Renal cortical epithelial cell (primary cell): ENCODE measurements at regions not wholly inside any gene's neighbourhood (a gene's known extent, or its start where the extent isn't known, plus 50 kb on each side); places are given as distances from the start of the nearest gene placed in this dataset.

ENCODE experiments used
- DNase-seq: peaks from one replicate; pipeline ENCODE4 v3.0.0-alpha.2; 2011; ENCODE audit warnings: low read depth

DNA sequence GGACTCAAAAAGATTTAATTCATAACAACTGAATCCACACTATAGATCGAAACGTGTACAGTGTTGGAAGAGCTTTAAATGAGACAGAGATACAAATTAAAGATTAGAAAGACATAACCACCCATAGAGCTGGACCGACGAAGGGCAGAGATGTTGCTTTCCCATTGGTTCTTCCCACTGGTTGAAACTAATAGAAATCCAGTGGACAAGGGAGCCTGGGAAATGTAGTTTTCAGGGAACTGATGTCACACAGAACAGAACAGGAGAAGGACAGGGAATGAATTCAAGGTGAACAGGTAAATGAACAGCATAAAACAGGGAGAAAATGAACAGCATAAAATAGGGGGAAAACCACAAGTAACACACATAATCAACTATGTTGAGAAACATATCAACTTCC, 328.7 kb downstream of the ZNF621 start:
- DNase-seq = no peak

GRCh38 chr3:40855871-40856270, 331.1 kb downstream of the ZNF621 start:
- no peak for DNase-seq

GRCh38 chr3:40858364-40859115, 333.8 kb downstream of the ZNF621 start:
- DNase-seq = no peak

DNA sequence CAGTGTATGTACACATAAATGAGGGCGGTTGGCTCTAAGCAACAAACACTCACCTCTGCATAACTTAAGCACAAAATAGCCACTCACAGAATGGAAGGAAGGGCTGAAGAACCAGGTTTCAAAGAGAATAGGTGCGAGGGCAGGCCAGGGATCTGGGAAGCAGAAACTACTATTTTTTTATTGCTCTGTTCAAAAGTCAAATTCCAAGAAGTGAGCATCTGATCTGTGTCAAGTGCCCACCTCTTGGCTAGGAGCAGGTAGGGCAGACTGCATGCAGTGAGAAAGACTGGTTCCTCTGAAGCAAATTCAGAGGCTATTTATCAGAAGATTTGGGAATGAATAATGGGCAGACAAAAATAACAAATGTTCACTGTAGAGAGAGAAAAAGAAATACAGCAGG, 336.4 kb upstream of the CTNNB1 start:
- DNase-seq = no peak

DNA sequence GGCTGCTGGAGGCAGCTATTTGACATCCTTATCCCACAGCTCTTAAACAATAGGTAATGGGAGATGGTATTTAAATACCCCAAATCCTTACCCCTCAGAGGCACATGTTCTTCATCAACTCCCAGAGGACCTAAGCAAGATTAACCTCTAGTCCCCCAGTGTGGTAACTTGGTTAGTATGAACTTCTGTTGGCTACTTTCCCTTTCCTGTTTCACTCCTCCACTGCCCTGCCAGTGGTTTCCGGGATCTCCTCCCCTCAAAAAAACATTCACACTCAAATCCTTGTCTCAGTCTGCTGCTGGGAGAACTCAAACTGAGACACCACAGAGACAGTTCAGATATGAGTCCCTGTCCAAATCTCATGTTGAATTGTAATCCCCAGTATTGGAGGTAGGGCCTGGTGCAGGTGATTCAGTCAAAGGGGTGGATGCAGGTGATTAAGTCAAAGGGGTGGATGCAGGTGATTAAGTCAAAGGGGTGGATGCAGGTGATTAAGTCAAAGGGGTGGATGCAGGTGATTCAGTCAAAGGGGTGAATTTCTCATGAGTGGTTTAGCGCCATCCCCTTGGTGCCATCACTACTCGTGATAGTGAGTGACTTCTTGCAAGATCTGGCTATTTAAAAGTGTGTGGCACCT, 335.0 kb upstream of the CTNNB1 start:
- no peak for DNase-seq

- DNase-seq = no peak
Measured at GRCh38 chr3:40864915-40865314, 334.4 kb upstream of the CTNNB1 start.

DNA sequence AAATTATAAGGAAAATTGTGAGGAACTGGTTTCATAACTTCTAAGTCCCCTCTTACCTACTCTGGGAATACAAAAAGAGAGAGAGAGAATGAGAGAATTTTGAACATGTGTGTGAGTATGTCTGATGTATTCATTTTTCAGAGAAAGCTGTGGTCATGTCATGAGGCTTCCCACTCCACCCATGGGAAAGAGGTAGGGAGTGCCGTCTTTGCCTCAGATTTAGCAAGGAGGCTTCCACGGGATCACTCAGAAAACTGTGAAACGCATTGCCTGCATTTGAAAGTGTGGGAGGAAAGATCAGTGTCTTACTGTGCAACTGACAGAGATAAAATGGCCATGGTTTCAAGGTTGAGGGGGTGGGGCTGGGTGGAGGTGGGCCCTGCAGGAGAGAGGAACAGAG, 331.5 kb upstream of the CTNNB1 start:
- DNase-seq = no peak

DNA sequence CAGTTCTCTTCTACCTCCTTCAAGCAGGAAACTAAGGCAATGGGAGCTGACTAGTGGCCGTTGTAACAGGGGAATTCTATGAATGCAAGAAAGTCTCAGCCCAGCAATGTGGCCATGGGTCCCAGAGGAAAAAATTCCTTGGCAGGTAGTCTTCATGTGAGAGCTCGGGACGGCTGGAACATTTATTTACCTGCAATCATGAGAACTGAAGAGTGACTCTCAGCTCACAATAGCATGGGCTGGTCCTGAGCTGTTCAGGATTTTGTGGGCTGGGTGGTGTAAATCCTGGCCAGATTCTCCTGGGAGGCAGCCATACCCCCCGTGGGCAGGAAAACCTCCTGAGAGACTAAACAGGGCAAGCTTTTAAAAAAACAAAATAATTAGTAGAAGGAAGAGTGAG, 330.3 kb upstream of the CTNNB1 start:
- no peak for DNase-seq

- DNase-seq = no peak
Measured at GRCh38 chr3:40869939-40870338, 329.4 kb upstream of the CTNNB1 start.

GRCh38 chr3:40871394-40871793, 327.9 kb upstream of the CTNNB1 start:
- no peak for DNase-seq

DNA sequence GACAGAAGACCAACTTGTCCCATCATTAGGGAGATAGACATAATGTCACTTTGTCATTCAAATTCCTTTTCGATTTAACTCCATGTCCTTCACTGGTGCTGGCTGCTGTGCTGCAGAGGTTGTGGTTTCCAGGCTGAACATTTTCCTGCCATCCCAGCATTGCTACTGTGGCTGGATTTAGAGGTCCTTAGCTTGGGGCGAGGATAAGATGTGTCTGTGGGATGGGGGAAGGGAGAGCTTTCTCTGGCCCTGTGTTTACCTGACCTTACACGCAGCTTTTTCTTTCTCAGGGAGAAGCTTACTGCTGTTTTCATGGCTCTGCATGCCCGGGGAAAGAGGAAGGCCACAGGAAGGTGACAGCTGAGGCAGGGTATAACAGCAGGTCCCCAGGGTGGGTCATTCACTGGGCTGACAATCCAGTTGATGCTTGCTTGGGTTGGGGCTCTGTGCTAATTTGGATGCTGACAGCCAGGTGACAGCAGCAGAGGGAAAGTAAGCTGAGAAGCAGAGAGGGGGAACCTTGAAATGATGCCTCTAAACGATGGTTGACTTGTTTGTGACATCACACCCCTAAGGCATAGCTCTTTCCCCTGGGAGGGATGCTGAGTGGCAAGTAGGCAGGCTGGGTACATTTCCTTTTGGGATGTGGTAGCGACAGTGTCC, 326.9 kb upstream of the CTNNB1 start:
- DNase-seq = no peak

GRCh38 chr3:40873476-40873875, 325.8 kb upstream of the CTNNB1 start:
- DNase-seq = no peak

- DNase-seq = no peak
Measured at GRCh38 chr3:40873934-40874699, 325.2 kb upstream of the CTNNB1 start.

DNA sequence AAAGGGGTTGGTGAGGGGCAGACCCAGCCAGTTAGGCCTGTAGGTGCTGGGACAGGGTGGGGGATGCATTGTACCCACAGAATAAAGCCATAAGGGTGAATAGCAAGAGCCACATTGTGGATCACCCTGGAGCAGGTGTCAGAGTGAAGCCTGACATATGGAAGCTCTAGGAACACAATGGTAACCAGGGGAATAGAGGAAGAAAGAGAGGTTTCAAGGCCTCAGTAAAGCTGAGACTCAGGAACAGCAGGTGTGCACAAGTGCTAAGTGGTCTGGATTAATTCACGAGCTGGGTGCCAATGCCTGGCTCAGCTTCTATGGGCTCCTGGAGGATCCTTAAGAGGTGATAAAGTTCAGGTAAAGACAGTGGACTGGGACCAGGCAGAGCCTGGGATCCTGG, 323.7 kb upstream of the CTNNB1 start:
- no peak for DNase-seq

GRCh38 chr3:40876009-40876408, 323.3 kb upstream of the CTNNB1 start:
- no peak for DNase-seq

- peak; percentile 49 for DNase-seq
Measured at GRCh38 chr3:40876496-40876895, 322.8 kb upstream of the CTNNB1 start.

GRCh38 chr3:40877631-40878463, 321.5 kb upstream of the CTNNB1 start:
- DNase-seq = peak; percentile 15

DNA sequence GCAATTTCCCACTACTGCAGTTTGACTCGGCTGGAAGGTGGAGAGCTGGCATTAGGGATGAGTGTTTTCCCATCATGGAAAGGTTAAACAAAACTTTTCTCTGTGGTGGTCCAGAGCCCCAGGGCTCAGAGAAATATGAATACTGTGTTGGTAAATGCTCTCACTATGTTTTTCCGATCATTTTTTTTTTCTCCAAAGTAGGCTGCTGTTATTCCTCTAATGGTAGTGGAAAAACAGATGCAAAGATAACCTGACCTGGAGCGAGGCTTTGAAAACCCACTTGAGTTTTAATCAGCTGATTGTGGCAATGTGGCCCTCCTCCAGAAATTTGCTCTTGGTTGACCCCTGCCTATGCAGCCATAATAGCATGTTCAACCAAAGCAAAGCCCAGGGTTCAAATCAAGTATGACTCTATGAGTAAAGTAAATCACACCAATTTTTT, 320.8 kb upstream of the CTNNB1 start:
- DNase-seq = no peak

DNA sequence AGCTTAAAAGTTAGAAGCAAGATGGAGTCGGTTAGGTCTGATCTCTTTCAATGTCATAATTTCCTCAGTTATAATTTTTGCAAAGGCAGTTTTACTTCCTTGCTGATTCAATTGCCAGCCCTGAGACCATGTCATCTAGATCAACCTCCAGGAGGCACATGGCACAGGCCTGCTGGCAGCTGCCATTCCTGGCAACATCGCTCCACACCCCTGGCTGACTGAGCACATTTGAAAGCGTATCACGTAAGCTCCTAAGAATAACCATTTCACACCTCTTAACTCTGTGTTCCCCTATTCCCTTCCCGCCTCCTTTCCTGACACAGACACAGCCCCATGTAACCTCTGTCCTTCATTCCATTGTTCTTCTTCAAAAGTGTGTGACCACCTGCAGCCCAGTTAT, 313.9 kb upstream of the CTNNB1 start:
- DNase-seq = no peak

DNA sequence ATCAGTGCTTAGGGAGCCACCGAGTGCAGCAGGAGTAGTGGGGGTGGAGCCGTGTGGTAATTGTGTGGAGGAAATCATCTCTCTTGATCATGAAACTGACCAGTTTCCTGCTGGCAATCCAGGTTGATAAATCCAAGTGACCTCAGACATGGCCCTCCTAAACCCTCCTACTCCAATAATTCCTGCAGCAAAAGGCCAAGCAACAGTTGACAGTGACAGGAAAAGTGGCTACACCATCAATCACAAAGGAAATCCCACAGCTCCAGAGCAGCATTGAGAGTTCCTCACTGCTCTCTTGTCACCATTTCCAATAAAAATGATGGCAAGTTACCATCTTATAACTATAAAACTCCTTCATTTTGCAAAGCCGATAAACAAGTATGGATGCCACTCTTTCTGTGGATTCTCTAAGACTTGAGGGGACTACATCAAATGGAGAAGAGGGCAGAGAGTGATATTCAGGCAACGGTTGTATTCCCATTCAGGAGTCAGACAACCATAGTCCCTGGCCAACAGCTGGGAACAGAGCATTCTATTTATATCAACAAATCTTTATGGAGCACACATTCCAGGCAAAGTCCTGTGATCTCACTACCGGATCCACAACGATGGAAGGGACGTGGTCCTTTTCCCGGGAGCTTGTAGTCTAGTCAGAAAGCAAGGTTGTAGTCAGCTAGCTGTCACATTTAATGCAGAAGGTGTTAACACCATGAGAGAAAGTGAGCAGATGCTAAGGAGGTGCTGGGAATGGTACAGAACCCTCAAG, 312.5 kb upstream of the CTNNB1 start:
- no peak for DNase-seq

GRCh38 chr3:40891186-40891585, 308.1 kb upstream of the CTNNB1 start:
- no peak for DNase-seq
